IPS DF 4.7 (cell line): ENCODE measurements at regions not wholly inside any gene's neighbourhood (a gene's known extent, or its start where the extent isn't known, plus 50 kb on each side); places are given as distances from the start of the nearest gene placed in this dataset.

Experiments used
- DNase-seq: peaks from one replicate; pipeline ENCODE4 v3.0.0-alpha.2; 2013; ENCODE audit warnings: low spot score; ENCODE audit errors: extremely low read depth

DNA sequence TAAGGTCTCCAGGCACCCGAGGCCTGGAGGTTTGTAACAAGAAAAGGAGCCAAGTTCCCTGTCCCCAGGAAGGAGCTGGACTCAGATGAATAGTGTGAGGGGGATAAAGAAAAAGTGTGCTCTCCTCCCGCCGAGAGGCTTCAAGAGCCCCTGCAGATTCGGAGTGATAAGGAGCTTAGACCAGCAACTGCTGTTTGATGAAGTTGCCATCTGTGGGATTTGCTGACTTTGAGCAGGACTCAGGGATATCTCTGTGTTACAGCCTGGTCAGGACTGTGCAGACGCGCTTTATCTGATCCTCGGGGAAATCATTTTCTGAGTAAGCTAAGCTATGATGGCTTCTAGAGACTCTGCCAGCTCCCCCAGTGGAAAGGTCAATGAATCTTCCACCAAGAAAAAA lies 1017.0 kb downstream of the TBC1D22A start:
- no peak for DNase-seq

DNA sequence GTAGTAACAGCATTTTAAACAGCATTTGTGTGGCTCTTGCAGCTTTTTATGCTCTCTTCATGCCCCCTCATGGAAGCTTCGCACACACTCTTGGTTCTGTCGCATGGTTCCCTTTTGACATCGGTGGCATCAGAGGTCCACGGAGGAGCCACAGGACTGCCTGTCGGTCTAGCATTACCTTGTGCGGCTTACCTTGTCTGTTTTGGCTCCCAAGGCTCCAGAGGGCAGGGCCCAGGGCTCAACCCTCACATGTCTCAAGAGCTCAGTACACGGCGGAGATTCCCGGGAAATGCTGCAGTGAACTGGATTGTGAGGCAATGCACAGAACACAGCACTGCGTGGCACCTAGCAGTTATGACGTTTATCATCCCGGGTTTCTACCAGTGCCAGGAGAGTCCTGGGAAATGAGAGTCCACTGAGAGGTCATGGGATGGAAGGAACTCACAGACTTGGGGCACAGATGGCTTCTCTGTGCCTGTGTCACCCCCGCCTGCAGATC lies 1015.8 kb downstream of the TBC1D22A start:
- no peak for DNase-seq

DNA sequence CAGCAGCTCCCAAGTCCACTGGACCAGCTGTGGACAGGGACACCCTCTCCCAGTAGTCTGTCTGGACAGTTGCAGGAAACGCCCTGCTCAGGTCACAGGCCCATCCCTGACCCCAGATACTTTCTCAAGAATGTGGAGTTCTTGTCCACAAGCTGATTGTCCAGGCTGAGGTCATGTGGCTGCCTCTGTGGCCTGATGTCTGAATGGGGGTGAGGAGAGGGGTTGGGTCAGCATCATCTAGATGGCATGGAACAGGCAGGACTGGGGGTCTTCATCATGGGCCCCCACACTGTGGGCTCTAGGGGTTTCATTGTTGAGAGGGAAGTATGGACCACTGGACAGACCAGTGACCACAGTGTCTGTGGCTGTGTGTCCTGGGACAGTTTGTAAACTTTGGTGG lies 1015.0 kb downstream of the TBC1D22A start:
- DNase-seq: no peak

DNA sequence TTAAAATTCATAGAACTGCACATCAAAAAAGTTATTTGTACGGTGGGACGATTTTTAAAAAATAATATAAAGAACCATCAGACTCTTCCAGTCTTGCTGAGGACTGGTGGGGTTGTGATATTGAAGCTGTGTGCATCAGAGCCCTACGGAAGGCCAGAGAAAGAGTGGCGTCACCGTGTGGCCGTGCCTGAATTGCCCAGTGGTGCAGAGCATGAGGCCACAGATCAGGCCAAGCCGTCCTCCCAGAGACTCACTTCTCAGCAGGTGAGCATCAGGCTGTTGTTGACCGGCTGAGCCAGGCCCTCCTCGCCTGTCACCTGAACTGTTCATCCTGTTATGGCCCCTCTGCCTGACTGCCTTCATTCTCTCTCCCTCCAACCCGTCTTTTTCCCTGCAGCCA lies 1013.9 kb downstream of the TBC1D22A start:
- no peak for DNase-seq

DNA sequence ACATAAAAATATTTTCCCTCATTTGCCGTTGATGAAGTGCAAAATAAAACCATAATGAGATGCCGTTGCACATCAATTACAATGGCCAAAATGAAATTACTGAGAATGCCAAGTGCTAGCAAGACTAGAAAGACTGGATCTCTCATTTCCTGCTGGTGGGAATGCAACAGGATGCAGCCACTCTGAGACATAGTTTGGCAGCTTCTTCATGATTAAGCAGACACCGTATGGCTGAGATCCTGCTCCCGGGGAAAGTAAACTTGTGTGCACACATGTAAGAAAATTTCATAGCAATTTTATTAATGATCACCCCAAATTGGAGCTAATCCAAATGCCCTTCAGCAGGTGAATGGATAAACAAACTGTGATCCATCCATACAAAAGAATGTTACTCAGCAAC lies 1013.2 kb downstream of the TBC1D22A start:
- no peak for DNase-seq

DNA sequence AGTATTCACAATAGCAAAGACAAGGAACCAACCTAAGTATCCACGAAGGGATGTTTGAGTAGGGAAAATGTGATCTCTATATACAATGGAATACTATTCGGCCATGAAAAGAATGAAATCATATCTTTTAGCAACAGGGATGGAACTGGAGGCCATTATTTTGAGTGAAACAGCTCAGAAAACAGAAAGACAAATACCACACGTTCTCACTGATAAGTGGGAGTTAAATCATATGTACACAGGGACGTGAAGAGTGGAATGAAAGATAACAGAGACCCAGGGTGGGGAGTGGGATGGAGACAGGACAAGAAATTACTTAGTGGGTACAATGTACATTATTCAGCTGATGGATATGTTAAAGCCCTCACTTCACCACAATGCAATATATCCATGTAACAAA lies 1012.7 kb downstream of the TBC1D22A start:
- no peak for DNase-seq

DNA sequence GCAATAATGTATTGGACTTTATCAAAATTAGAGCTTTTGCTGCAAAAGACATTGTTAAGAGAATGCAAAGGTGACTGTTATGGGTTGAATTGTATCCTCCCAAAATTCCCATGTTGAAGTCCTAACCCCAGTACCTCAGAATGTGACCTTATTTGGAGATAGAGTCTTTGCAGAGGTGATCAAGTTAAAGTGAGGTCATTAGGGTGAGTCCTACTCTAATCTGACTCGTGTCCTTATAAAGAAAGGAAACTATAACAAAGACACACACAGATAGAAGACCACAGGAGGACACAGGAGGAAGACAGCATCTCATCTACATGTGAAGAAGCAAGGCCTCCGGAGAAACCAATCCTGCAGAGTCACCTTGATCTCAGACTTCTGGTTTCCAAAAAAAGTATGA lies 1011.2 kb downstream of the TBC1D22A start:
- no peak for DNase-seq

DNA sequence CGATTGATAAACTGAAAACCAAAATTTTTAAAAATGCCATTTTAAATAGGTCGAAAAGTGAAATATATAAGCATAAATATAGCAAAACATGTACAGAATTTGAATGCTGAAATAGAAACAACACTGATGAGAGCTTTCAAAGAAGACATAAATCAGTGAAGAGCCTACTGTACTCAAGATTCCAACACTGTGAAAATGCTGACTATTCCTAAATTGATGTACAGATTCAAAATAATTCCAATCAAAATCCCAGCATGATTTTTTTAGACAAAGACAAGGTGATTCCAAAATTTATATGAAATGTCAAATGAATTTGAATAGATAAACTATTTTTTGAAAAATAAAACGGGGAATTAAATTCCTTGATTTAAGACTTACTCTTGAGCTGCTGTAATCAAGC lies 1010.4 kb downstream of the TBC1D22A start:
- no peak for DNase-seq

DNA sequence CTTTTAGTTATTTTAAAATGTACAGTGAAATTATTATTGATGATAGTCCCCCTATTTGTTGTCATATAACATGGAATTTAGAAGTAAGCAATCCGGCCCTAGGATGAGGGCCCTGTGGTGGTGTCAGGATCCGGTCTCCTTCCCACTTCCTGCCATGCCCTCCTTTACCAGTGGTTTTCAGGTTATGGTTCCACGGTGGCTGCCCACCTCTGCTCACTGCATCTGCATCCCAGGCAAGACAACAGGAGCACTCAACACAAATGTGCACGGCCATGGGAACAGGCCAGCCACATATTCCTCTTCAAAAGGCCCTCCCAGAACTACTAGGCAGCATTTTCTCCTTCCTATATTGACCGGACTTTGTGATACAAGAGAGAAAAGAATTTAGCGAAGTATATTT lies 1007.2 kb downstream of the TBC1D22A start:
- no peak for DNase-seq

DNA sequence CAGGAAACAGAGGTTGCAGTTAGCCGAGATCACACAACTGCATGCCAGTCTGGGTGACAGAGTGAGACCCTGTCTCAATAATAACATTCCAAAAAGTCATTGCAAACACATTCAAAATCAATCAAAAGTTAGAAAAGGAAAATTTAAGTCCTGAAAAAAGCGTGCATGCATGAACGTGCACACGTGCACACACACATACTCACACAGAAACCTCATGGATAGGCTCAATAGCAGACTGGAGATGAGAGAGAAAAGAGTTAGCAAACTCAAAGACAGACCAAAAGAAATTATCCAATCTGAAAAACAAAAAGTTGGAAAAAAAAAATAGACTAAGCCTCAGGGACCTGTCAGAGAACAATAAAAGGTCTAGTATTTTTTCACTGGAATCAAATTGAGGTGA lies 1005.6 kb downstream of the TBC1D22A start:
- DNase-seq: no peak

DNA sequence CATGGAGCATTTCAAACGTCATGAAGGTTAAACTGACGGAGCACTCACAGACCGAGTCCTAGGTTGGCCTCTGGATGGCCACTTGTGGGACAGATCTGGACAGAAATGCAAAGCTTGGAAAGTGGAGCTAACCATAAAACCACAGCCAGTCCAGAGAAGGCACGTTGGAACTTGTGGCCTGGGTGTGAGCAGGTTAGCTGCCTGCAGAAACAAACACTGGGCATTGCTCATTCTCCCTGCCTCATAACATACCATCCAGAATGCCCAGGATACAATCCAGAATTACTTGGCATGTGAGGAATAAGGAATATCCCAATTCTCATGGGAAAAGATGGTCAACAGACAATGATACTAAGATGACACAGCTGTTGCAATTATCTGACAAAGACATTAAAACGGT lies 1005.0 kb downstream of the TBC1D22A start:
- no peak for DNase-seq

DNA sequence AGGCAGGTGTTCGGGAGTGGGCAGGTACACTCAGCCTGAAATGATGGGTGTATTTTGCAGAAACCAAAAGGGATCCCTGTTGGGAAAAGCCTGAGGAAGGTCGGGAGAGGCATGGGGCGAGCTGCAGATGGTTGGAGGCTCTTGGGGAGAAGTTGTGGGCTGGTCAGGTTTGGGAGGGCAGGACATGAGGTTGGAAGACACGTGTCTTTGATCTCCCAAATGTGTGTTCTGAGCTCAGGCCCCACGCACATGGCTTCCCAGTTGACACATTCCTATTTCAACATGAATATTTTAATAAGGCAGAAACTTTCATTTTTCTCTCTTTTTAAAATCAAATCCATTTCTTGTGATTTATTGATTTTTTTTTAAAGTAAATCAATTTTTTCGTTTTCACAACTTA lies 1003.3 kb downstream of the TBC1D22A start:
- no peak for DNase-seq

DNA sequence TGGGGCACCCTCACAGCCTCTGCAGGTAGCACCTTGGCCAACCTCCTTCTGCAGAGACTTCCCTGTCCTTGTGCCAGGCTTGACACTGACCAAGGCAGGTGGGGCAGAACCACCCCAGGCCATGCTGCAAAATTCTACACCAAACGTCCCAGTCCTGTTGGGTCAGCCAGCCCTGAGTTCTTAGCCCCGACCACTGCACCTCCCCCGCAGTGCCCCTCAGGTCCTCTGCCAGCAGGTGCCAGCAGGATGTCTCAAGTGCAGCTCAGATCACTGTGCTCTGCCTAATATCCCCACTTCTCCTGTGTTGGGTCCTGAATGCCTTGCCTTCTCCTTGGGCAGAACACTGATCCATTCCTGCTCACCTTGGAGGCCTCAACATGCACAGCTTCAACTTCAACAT lies 999.7 kb downstream of the TBC1D22A start:
- no peak for DNase-seq

DNA sequence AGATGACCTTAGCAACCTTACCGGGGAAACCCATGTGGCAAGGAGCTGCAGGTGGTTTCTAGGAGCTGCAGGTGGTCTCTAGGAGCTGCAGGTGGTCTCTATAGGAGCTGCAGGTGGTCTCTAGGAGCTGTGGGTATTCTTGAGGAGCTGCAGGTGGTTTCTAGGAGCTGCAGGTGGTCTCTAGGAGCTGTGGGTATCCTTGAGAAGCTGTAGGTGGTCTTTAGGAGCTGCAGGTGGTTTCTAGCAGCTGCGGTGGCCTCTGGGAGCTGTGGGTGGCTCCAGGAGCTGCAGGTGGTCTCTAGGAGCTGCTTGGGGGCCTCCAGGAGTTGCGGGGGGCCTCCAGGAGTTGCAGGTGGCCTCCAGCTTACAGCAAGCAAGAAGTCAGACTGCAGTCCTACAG lies 997.5 kb downstream of the TBC1D22A start:
- no peak for DNase-seq

DNA sequence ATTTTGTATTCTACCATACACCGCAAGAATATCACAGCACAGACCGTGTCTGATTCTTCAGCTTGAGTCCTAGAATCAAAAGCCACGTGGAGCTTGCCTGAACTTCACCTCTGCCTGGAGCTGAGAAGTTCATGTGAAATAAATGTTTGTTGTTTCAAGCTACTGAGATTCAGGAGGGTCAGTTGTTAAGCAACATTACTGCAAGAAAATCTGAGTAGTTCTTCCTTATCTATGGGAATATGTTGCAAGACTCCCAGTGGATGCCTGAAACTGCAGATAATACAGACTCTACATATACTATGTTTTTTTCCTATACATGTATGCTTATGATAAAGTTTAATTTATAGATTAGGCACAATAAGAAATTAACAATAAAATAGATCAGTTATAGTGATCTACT lies 995.3 kb downstream of the TBC1D22A start:
- no peak for DNase-seq

DNA sequence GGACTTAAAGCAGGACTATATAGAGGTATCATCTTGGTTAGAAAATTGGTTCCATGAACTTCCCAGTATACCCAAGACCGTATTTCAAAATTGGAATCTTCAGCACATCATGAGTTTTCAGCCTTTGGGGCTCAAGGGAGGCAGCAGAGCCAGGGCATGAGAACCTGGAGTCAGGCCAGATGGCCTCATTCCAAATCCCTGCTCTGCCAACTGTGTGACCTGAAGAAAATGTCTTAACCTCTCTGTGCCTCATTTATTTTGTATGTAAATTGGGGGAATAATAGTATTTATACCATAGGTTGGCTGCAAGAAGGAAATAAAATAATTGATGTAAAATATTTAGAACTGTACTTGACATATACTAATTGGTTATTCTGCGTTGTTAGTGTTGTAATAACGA lies 987.6 kb downstream of the TBC1D22A start:
- DNase-seq: no peak

DNA sequence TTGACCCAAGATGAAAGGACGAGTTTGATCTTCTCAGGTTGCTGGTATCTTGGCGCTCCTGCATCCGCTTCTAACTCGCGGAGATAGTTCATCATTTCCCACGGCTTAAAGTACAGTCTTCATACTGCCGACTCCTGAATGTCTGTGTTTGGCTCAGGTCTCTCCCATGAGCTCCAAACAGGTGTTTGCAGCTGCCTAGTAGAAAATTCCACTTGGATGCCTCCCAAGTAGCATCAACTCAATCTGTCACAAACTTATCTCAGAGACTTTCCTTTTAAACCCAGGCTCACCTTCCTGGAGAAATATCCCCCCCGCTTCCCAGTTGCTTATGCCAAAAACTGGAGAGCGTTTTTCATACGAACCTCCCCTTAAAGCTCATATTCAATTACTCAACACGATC lies 986.5 kb downstream of the TBC1D22A start:
- DNase-seq: no peak

DNA sequence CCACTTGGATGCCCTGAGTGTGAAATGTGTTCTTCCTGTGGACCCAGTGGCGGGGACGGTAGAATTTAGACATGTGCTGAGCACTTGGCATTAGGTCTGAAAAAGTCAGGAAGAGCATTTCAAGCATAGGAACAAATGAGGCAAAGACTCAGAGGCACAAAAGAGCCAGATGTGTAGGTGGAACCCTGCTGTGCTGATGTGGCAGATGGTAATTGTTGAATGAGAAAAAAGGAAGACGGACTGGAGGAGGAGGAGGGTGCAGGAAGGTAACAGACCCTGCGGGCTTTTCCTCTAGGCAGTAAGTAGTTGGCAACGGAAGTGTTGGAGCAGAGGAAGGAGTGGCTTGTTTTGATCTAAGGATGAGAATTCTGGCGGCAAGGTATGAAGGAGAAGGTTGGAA lies 985.8 kb downstream of the TBC1D22A start:
- DNase-seq: no peak

DNA sequence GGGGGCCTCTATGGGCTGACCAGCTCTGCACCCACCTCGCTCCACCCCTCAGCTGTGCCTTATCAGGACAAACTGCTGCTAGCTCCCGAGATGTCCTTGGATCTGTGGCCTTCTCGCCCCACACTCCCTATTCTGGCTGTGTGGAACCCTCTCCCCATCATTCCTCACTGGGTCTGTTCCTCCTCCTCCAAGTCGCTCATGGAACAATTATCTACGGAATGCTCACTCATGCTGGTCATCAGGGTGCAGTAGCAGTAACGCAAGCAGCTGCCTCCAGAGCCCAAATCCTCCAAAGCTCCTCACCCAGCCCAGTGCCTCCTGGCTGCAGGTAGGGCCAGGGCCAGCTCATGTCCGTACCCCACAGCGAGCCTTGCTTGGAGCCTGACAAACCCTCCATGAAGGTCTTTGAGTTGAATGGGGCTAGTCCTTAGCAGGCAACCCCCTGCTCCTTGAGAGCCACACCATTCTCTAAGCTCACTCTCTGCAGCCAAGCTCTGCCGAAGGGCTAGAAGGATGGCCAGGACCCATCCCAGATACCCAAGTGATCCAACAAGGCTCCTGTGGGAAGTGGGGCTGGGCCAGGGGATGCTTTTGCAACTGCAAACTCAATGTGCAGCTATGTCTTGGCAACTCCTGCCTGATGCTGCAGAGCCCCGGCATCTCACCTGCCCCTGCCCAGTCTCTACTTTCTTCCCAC lies 977.8 kb downstream of the TBC1D22A start:
- no peak for DNase-seq

DNA sequence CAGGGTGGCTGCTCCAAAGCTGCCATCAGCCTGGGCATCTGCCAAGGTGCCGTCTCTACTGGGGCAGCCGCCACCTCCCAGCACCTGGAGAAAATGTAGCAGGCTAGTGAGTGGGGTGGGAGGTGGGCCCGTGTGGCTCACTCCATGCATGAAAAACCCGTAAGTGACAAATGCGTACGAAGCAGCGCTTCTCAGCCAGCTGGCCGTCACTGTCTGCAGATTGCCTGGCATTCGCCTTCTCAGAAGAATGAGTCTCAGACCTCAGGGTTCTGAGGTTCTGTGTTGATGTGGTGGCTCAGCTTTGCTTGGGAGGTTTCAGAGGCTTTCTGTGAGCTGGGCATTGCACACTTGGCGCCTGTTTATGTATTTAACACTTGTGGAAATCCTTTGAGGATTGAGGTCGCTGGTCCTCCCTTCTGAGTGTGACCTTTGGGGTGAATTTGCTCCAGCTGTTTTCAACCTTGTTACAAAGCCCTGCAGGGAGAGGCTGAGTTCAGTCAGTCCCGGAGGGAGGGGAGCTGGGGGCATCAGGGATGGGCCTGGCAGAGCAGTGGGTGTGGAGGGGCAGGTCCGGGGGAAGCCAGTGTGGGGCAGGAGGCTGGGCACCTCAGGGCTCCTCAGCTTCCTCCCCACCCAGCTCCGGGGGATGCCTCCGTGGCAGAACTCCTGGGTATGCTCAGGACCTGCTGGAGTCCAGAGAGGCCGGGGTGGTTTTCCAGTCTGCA lies 977.0 kb downstream of the TBC1D22A start:
- DNase-seq: no peak

DNA sequence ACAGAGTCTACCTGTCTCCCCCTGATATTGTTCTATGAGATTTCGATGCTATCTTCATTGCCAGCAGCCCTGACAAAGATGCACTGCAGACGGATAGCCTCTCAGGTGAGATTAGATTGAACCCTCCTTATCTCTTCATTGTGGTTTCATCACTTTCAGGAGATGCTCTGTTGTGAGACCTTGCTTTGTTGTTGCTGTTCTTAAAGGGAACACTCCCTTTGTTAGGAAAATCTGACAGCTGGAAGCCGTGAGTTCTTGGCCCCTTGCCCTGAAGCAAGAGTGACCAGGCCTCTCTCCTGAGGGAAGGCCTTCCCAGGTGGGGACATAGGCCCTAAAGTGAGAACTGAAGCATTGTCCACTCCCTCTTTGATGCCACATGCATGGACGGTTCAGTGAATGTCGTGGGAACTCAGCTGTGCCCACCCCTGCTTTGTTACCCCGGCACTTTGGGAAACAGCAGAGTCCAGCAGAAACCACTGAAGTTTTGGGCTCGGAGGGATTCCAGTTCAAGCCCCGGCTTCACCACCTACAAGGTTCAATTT lies 976.1 kb downstream of the TBC1D22A start:
- no peak for DNase-seq

DNA sequence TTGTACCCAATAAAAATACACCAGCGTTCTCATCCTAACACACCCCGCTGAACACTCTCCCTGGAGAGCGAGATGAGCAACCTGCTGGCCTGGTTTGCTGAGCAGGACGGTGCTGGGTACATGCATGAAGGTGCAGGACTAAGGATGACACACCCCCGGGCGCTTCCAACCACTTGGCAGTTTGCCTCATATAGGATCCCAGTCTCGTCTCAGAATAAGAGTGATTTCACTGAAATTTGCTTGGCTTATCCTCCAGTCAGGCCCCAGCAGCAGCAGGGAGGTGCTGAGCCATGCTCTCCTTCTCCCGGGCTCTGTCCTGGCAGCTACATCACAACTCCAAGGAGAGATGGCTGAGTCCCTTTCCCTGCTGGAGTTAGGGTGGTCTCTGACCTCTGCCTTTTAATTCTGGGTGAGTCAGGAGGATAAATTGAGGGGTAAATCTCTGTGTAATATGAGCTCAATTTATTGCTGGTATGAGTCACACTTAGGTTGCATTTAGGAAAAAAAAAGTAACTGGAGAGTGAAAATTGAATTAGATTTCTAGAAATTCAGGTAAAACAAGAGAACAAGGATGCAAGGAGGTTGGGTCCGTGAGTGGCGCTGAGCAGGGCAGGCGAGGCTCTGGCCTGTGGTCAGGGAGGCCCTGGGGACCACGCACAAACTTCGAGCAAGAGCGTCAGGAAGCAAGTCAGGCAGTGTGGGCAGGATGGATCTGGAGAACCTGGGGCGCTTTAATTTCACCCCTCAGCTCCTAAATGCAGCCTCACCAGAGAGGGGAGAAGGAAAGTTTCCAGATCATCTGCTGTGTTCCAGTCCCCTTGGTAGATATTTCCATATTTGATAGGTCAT lies 974.0 kb downstream of the TBC1D22A start:
- DNase-seq: no peak
